GM12872 (cell line): ENCODE measurements at regions not wholly inside any gene's neighbourhood (a gene's known extent, or its start where the extent isn't known, plus 50 kb on each side); places are given as distances from the start of the nearest gene placed in this dataset.

Experiments
- TF ChIP-seq, protein P1 (sequence below): IDR thresholded peaks from 3 replicates; pipeline ENCODE4 v1.5.1; 2011; ENCODE audit warnings: low read depth, mild to moderate bottlenecking, low read length, moderate library complexity; ENCODE audit not compliant: insufficient read depth

DNA sequence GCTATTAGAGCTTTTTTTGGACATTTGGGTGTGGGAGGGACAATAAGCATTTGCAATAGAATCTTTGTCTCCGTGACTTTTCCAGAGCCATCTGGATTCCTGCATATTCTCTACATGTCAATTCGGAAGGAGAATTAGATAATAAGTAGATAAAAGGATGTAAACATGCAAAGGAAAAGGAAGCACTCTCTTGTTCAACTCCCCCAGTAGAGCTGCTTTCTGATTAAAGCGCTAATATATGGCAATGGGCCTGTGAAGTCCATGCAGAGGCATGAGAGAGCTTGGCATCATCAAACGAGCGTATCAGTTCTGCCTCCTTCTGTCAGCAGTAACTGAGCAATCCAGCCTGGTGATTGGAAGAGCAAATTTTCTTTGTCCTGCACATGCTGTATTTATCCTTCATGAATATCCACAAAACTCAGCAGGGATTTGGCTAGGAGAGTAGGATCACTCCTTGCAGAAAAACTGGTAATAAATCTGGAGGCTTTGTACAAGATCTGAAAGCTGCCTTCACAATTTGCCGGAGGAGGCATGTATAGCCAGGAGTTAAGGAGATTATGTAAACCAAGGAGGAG is 1752.9 kb downstream of the MAT2B start:
- TF ChIP-seq, protein P1, sequence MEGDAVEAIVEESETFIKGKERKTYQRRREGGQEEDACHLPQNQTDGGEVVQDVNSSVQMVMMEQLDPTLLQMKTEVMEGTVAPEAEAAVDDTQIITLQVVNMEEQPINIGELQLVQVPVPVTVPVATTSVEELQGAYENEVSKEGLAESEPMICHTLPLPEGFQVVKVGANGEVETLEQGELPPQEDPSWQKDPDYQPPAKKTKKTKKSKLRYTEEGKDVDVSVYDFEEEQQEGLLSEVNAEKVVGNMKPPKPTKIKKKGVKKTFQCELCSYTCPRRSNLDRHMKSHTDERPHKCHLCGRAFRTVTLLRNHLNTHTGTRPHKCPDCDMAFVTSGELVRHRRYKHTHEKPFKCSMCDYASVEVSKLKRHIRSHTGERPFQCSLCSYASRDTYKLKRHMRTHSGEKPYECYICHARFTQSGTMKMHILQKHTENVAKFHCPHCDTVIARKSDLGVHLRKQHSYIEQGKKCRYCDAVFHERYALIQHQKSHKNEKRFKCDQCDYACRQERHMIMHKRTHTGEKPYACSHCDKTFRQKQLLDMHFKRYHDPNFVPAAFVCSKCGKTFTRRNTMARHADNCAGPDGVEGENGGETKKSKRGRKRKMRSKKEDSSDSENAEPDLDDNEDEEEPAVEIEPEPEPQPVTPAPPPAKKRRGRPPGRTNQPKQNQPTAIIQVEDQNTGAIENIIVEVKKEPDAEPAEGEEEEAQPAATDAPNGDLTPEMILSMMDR: no peak

- TF ChIP-seq, protein P1: no peak
Measured at GRCh38 chr5:165260426-165260825, 1755.0 kb downstream of the MAT2B start.

DNA sequence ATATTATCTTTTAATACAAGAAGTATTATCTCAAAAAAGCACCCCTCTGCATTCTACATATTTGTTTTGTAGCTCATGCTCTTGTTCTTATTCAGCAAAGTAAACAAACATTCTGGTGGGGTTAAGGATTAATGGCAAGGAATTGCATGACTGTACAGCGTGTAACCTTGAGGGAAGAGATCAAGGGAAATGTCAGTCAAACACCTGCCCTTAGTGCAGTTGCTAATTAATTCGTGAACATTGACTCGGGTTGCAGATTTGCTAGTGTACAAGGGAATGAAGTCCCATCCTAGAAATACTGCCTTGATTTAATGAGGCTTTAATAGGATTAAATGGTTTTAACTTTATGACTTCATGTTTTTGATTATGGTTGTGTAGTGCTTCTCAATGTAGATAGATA is 1758.1 kb downstream of the MAT2B start:
- TF ChIP-seq, protein P1: no peak

DNA sequence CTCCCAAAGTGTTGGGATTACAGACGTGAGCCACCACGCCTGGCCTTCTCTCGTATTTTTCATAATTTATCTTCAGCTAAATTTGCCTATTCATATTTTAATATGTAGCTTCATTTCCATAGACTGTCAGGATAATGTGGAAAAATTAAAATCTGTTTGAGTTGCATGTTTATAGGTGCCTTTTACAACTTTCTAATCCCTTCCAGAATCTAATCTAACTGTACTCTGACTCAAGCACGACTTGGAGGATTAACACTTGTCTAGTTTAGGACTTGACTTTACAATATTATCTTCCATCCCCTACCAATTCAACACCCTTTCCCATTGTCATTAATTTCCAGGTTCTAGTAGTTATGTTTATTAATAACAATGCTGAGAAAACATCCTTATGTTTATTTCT is 1761.5 kb downstream of the MAT2B start:
- TF ChIP-seq, protein P1: no peak

DNA sequence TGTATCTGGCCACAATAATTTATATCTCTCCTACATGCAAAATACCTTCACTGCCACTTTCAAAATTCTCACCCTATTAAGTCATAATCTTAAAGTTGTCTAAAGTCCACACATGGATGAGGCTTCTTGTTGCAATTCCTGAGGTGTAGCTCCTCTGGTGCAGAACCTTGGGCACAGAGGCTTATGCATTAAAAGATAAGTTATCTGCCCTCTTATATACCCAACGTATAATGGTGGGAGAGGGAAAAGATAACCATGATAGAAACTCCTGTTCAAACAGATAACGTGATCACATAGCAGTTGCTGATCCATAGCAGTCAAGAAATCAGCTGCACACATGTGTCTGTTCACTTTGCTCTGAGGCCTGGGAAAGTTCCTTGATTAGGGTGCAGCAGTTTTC is 1767.0 kb downstream of the MAT2B start:
- TF ChIP-seq, protein P1: no peak

DNA sequence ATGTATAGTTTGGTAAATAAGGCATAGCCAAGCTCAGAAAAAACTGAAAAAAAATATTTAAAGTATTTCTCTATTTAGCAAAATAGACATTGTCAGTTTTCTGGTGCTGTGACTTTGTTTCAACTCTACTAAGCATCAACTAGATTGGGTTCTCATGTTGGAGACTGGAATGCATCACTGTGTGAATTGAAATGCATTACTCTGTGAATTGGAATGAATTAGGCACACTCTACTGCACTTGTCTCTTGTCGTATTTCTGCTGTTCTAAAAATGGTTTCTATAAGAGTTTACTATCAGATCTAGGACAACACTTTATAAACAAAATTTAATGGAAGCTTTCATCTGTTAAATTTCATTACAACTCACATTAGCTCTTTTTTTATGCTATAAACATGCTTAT is 1772.2 kb downstream of the MAT2B start:
- TF ChIP-seq, protein P1: no peak

DNA sequence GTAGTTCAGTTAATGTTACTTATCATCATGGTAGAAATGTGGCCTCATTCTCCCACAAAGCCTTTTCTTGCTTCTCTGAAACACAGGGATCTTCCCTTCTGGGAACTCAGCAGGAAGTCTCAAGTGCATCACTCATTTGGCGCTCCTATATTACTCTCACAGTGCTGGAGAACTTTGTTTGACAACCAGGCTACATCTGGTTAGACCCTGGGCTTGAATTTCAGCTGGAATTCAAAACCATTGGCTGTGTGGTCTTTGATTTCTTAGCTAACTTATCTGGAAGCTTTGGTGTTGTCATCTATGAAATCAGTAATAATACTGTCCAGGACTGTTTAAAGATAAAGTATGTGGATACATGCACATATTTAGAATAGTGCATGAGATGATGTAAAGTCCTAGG is 1777.1 kb downstream of the MAT2B start:
- TF ChIP-seq, protein P1: no peak

- TF ChIP-seq, protein P1: no peak
Measured at GRCh38 chr5:165286692-165287091, 1781.3 kb downstream of the MAT2B start.
